Keratinocyte (primary cell): ENCODE measurements at regions not wholly inside any gene's neighbourhood (a gene's known extent, or its start where the extent isn't known, plus 50 kb on each side); places are given as distances from the start of the nearest gene placed in this dataset.

Experiments used
- DNase-seq: peaks from one replicate; pipeline ENCODE4 v3.0.0-alpha.2; 2011; ENCODE audit warnings: low read depth, missing footprints, low spot score
- FAIRE-seq: peaks from 2 replicates; lab custom pipeline; 2011; peaks lifted over from hg19 to GRCh38; lab: Jason Lieb, UNC
- H2AFZ ChIP-seq: 2 replicates; pipeline ENCODE4 v1.6.0; 2012; ENCODE audit warnings: low read length, control low read depth, inconsistent platforms; ENCODE audit not compliant: control insufficient read depth
- H3K27ac ChIP-seq: 2 replicates; pipeline ENCODE4 v1.5.1; 2011; ENCODE audit warnings: low read length; ENCODE audit not compliant: control insufficient read depth, insufficient read depth
- H3K27me3 ChIP-seq: 3 replicates; pipeline ENCODE4 v1.6.0; 2011; ENCODE audit warnings: low read length; ENCODE audit not compliant: control insufficient read depth, insufficient read depth; ENCODE audit errors: extremely low read depth
- H3K36me3 ChIP-seq, 2 experiments: 2 replicates in 1 of 2; 3 replicates in 1 of 2; pipeline ENCODE4 v1.5.1; 2011; ENCODE audit warnings: low read length in 2 of 2, mild to moderate bottlenecking in 1 of 2; ENCODE audit not compliant: control insufficient read depth in 2 of 2, insufficient read depth in 2 of 2; ENCODE audit errors: extremely low read depth in 1 of 2
- H3K4me1 ChIP-seq: 3 replicates; pipeline ENCODE4 v1.5.1; 2011; ENCODE audit warnings: low read length; ENCODE audit not compliant: control insufficient read depth, insufficient read depth; ENCODE audit errors: extremely low read depth
- H3K4me2 ChIP-seq: 3 replicates; pipeline ENCODE4 v1.6.0; 2011; ENCODE audit warnings: low read depth, low read length; ENCODE audit not compliant: control insufficient read depth, insufficient read depth; ENCODE audit errors: extremely low read depth
- H3K4me3 ChIP-seq, 3 experiments: fragments of 200-600 bp in 1 of 3; sonication (generic) in 1 of 3; 2 replicates in 2 of 3; 3 replicates in 1 of 3; pipeline ENCODE4 v1.5.1; 2011 to 2016; ENCODE audit warnings: low read length in 3 of 3, mild to moderate bottlenecking in 3 of 3, control low read depth in 2 of 3, inconsistent platforms in 1 of 3, low read depth in 1 of 3, mixed read lengths in 1 of 3, mixed run types in 1 of 3, moderate library complexity in 1 of 3; ENCODE audit not compliant: control insufficient read depth in 2 of 3, insufficient read depth in 2 of 3; ENCODE audit errors: extremely low read depth in 1 of 3
- H3K79me2 ChIP-seq: 2 replicates; pipeline ENCODE4 v1.6.0; 2012; ENCODE audit warnings: low read length; ENCODE audit not compliant: control insufficient read depth, insufficient read depth
- H3K9ac ChIP-seq: 3 replicates; pipeline ENCODE4 v1.6.0; 2011; ENCODE audit warnings: low read length; ENCODE audit not compliant: control insufficient read depth, insufficient read depth; ENCODE audit errors: extremely low read depth
- H3K9me1 ChIP-seq: 3 replicates; pipeline ENCODE4 v1.6.0; 2011; ENCODE audit warnings: low read length; ENCODE audit not compliant: control insufficient read depth, insufficient read depth; ENCODE audit errors: extremely low read depth
- H3K9me3 ChIP-seq: 2 replicates; pipeline ENCODE4 v1.5.1; 2012; ENCODE audit warnings: low read depth, low read length; ENCODE audit not compliant: control insufficient read depth
- H4K20me1 ChIP-seq: 3 replicates; pipeline ENCODE4 v1.6.0; 2011; ENCODE audit warnings: low read length; ENCODE audit not compliant: control insufficient read depth, insufficient read depth; ENCODE audit errors: extremely low read depth
- EZH2 ChIP-seq: IDR thresholded peaks from one replicate; pipeline ENCODE4 v1.6.1; 2012; ENCODE audit warnings: inconsistent platforms, mild to moderate bottlenecking, low read length, moderate library complexity
- dilution Hi-C: fragments of 300-500 bp; cut with MboI; formaldehyde crosslinking; loops from one replicate; pipeline ENCODE4 v1.7.0; 2020; ENCODE audit warnings: low sequenced_read_pairs; ENCODE audit not compliant: extremely low pct_ligation_motif_present
- TF ChIP-seq, protein P1 (sequence below), 3 experiments: IDR thresholded peaks in 1 of 3; conservative IDR thresholded peaks in 1 of 3; optimal IDR thresholded peaks in 1 of 3; 2 replicates in 2 of 3; 3 replicates in 1 of 3; pipeline versions ENCODE3 to v1.5.1; 2011; ENCODE audit warnings: low read length in 3 of 3, mild to moderate bottlenecking in 3 of 3, moderate library complexity in 2 of 3, control low read depth in 1 of 3, inconsistent platforms in 1 of 3; ENCODE audit not compliant: insufficient read depth in 2 of 3; ENCODE audit errors: extremely low read depth in 1 of 3

DNA sequence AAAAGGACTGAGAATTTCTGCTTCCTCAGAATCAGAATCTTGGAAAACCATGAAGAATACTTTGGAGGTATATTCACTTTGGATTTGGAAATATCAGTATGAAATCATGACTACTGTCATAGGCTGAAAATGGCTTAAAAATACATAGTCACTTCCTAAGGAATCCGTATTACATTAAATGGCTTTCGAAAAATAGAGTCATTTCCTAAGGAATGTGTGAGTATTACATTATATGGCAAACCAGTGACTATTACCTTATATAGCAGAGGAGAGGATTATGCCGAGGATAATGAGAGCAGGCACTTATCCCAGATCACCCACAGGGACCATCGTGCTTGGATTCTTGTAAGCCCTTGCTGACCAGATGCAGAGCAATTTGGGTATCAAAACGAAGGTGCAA is 1471.8 kb downstream of the EFNB2 start:
- Histone ChIP-seq H3K4me3 (no peak overlapping the region), H2AFZ (no peak overlapping the region), H3K36me3 (no peaks in the 10 kb centered on the region), H3K27me3 (no peaks in the 10 kb centered on the region), H3K9me1 (no peaks in the 10 kb centered on the region), H3K4me1 (no peaks in the 10 kb centered on the region), H3K79me2 (no peaks in the 10 kb centered on the region), H3K27ac (no peak overlapping the region), H4K20me1 (no peaks in the 10 kb centered on the region), H3K9ac (no peak overlapping the region), H3K9me3 (no peaks in the 10 kb centered on the region), H3K4me2 (no peak overlapping the region)
- TF ChIP-seq, protein P1, sequence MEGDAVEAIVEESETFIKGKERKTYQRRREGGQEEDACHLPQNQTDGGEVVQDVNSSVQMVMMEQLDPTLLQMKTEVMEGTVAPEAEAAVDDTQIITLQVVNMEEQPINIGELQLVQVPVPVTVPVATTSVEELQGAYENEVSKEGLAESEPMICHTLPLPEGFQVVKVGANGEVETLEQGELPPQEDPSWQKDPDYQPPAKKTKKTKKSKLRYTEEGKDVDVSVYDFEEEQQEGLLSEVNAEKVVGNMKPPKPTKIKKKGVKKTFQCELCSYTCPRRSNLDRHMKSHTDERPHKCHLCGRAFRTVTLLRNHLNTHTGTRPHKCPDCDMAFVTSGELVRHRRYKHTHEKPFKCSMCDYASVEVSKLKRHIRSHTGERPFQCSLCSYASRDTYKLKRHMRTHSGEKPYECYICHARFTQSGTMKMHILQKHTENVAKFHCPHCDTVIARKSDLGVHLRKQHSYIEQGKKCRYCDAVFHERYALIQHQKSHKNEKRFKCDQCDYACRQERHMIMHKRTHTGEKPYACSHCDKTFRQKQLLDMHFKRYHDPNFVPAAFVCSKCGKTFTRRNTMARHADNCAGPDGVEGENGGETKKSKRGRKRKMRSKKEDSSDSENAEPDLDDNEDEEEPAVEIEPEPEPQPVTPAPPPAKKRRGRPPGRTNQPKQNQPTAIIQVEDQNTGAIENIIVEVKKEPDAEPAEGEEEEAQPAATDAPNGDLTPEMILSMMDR (optimal IDR thresholded peaks at IDR 0.05 in 1 of 3, IDR thresholded peaks at IDR 0.05 in 1 of 3, conservative IDR thresholded peaks at IDR 0.05 in 1 of 3; ENCODE audit: extremely low read depth in 1 of 3, insufficient read depth in 2 of 3, low read length in 3 of 3), result no peak
- dilution Hi-C loops, result no loop called here
- FAIRE-seq, result no peak
- DNase-seq, result no peak

GRCh38 chr13:105059786-105060185 is 1475.7 kb downstream of the EFNB2 start:
- no peaks in the 10 kb centered on the region for H3K9me1 ChIP-seq
- H3K27me3 ChIP-seq, result no peaks in the 10 kb centered on the region
- H4K20me1 ChIP-seq, result no peaks in the 10 kb centered on the region
- H3K9ac ChIP-seq, result no peak overlapping the region
- no peak overlapping the region for H3K4me2 ChIP-seq
- dilution Hi-C loops, result no loop called here
- TF ChIP-seq, protein P1 (optimal IDR thresholded peaks at IDR 0.05 in 1 of 3, IDR thresholded peaks at IDR 0.05 in 1 of 3, conservative IDR thresholded peaks at IDR 0.05 in 1 of 3; ENCODE audit: extremely low read depth in 1 of 3, insufficient read depth in 2 of 3, low read length in 3 of 3), result no peak
- TF ChIP-seq EZH2, result no peak
- no peaks in the 10 kb centered on the region for H3K79me2 ChIP-seq
- DNase-seq (no peak), FAIRE-seq (no peak)
- H3K27ac ChIP-seq, result no peak overlapping the region
- H3K9me3 ChIP-seq, result no peaks in the 10 kb centered on the region
- no peak overlapping the region for H2AFZ ChIP-seq
- H3K4me1 ChIP-seq, result no peaks in the 10 kb centered on the region
- H3K36me3 ChIP-seq, result no peaks in the 10 kb centered on the region
- no peak overlapping the region for H3K4me3 ChIP-seq
